Nephron progenitor cell (in vitro differentiated cells): ENCODE measurements at regions not wholly inside any gene's neighbourhood (a gene's known extent, or its start where the extent isn't known, plus 50 kb on each side); places are given as distances from the start of the nearest gene placed in this dataset.

Experiments
- DNase-seq: peaks from one replicate; pipeline ENCODE4 v3.0.0; 2021
- H3K27ac Mint-ChIP-seq: 2 replicates; pipeline ENCODE4 v1.8.0; 2021; ENCODE audit warnings: mild to moderate bottlenecking, moderate library complexity, mixed read lengths
- H3K27me3 Mint-ChIP-seq: 2 replicates; pipeline ENCODE4 v1.8.0; 2021; ENCODE audit warnings: mild to moderate bottlenecking, low read depth, mixed read lengths; ENCODE audit not compliant: poor library complexity
- H3K36me3 Mint-ChIP-seq: 2 replicates; pipeline ENCODE4 v1.8.0; 2021; ENCODE audit warnings: low read depth, mixed read lengths
- H3K4me1 Mint-ChIP-seq: 2 replicates; pipeline ENCODE4 v1.8.0; 2021; ENCODE audit warnings: mixed read lengths
- H3K4me3 Mint-ChIP-seq: 2 replicates; pipeline ENCODE4 v1.8.0; 2021; ENCODE audit warnings: mild to moderate bottlenecking, moderate library complexity, mixed read lengths
- H3K9me3 Mint-ChIP-seq: 2 replicates; pipeline ENCODE4 v1.8.0; 2021; ENCODE audit warnings: mild to moderate bottlenecking, moderate library complexity, mixed read lengths
- TF ChIP-seq, protein P1 (sequence below): fragments of 200-600 bp; sonication (generic); IDR thresholded peaks from 2 replicates; pipeline ENCODE4 v1.5.0; 2021; ENCODE audit warnings: antibody characterized with exemption

DNA sequence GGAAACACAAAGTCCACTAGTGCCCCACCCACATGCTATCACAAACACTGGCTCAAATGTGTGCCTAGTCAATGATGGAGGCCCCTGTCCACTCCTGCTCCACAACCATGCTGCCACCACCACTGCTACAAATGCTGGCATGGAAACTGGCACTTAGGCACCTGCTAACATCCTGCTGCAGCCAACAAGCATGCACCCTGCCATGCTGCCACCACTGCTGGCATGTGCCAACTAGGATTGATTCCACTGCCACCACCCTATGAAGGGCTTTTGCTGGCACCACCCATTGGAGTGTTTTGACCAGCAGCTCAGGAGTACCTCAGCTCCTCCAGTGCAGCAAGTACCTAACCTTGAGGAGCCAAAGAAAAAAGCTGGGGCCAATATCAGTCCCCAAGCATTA, 236.6 kb downstream of the CCDC59 start:
- no peak for DNase-seq
- H3K27ac Mint-ChIP-seq = no peak overlapping the region
- TF ChIP-seq, protein P1, sequence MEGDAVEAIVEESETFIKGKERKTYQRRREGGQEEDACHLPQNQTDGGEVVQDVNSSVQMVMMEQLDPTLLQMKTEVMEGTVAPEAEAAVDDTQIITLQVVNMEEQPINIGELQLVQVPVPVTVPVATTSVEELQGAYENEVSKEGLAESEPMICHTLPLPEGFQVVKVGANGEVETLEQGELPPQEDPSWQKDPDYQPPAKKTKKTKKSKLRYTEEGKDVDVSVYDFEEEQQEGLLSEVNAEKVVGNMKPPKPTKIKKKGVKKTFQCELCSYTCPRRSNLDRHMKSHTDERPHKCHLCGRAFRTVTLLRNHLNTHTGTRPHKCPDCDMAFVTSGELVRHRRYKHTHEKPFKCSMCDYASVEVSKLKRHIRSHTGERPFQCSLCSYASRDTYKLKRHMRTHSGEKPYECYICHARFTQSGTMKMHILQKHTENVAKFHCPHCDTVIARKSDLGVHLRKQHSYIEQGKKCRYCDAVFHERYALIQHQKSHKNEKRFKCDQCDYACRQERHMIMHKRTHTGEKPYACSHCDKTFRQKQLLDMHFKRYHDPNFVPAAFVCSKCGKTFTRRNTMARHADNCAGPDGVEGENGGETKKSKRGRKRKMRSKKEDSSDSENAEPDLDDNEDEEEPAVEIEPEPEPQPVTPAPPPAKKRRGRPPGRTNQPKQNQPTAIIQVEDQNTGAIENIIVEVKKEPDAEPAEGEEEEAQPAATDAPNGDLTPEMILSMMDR = no peak

DNA sequence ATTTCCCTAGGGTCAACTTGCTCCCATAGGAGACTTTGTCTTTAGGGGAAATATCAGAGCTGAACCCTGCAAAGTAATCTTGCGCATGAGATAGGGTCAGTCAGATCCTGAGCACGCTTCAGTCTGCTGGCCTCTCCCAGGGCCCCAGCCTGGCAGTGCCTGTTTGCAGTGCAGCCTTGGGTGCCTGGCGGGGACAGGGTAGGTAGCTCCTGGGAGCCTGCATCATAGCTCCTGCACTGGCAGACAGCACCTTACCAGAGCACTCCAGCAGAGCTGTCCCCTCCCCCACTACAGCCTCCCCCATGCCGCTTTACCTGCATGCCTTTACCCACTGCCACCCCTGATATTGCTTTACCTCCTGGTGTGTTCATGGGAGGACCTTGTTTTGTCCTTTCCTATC, 237.3 kb downstream of the CCDC59 start:
- H3K4me3 Mint-ChIP-seq = no peak overlapping the region
- no peak for DNase-seq
- no peaks in the 10 kb centered on the region for H3K36me3 Mint-ChIP-seq
- no peak overlapping the region for H3K27ac Mint-ChIP-seq
- TF ChIP-seq, protein P1 = no peak
- no peaks in the 10 kb centered on the region for H3K4me1 Mint-ChIP-seq
- no peaks in the 10 kb centered on the region for H3K27me3 Mint-ChIP-seq
- peaks cover 3% of the 10 kb centered on the region for H3K9me3 Mint-ChIP-seq

More for the DNA sequence above, 236.6 kb downstream of the CCDC59 start:
- H3K27me3 Mint-ChIP-seq = no peaks in the 10 kb centered on the region
- peaks cover 4% of the 10 kb centered on the region for H3K9me3 Mint-ChIP-seq
- no peaks in the 10 kb centered on the region for H3K36me3 Mint-ChIP-seq
- no peaks in the 10 kb centered on the region for H3K4me1 Mint-ChIP-seq
- no peak overlapping the region for H3K4me3 Mint-ChIP-seq

- H3K4me1 Mint-ChIP-seq = no peaks in the 10 kb centered on the region
- no peak overlapping the region for H3K4me3 Mint-ChIP-seq
- no peaks in the 10 kb centered on the region for H3K9me3 Mint-ChIP-seq
- H3K36me3 Mint-ChIP-seq = no peaks in the 10 kb centered on the region
- TF ChIP-seq, protein P1 = no peak
- H3K27ac Mint-ChIP-seq = no peak overlapping the region
- peaks cover 2% of the 10 kb centered on the region for H3K27me3 Mint-ChIP-seq
- DNase-seq = no peak
Measured at GRCh38 chr12:82109243-82109642, 248.9 kb downstream of the CCDC59 start.

- Mint-ChIP-seq H3K4me3 (no peak overlapping the region), H3K4me1 (no peaks in the 10 kb centered on the region), H3K27me3 (peaks cover 2% of the 10 kb centered on the region), H3K36me3 (no peaks in the 10 kb centered on the region), H3K9me3 (no peaks in the 10 kb centered on the region), H3K27ac (no peak overlapping the region)
- TF ChIP-seq, protein P1 = no peak
- no peak for DNase-seq
Measured at GRCh38 chr12:82108615-82109014, 249.6 kb downstream of the CCDC59 start.

DNA sequence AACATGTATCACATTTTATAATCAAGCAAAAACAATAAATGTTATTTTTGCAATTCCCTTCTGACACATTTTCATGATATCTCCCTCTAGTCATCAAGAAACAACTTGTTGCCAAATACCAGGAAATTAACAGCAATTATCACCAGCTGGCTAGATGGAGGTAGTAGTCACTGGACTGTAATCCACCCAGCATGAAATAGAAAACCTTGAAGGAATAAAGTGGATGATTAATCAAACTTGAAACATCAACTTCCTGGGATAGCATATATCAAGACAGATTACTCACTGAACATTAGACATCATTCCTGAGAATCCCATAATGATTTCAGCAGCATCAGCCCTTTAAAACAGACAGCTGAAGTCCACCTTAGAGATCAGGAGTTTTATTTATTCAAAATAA, 259.0 kb downstream of the CCDC59 start:
- Mint-ChIP-seq H3K4me1 (peaks cover 14% of the 10 kb centered on the region), H3K4me3 (no peak overlapping the region), H3K27ac (no peak overlapping the region), H3K36me3 (peaks cover 6% of the 10 kb centered on the region), H3K9me3 (peaks cover 24% of the 10 kb centered on the region), H3K27me3 (no peaks in the 10 kb centered on the region)
- TF ChIP-seq, protein P1 = no peak
- DNase-seq = no peak

DNA sequence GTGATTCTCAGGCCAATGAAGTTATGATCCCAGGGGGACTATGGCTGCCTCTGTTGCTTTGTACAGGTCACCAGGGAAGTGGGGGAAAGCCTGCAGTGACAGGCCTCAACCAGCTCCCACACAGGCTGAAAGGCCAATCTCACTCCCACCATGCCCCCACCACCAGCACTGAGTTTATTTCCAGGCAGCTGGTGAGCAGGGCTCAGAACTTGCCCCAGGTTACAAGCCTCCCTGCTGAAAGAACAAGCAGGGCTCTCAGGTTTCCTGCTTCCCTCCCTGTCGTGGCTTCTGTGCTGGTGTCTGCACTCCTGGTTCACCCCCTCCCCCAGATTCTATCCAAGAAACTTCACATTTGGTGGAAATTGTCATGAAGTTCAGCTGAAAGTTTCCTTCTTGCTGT, 260.3 kb downstream of the CCDC59 start:
- H3K4me1 Mint-ChIP-seq = peaks cover 14% of the 10 kb centered on the region
- peak overlapping the region; percentile 93 for H3K27ac Mint-ChIP-seq
- H3K9me3 Mint-ChIP-seq = peaks cover 24% of the 10 kb centered on the region
- H3K27me3 Mint-ChIP-seq = no peaks in the 10 kb centered on the region
- DNase-seq = peak; percentile 16
- TF ChIP-seq, protein P1 = no peak
- H3K36me3 Mint-ChIP-seq = peaks cover 6% of the 10 kb centered on the region
- peak overlapping the region; percentile 21 for H3K4me3 Mint-ChIP-seq
